Chondrocyte (in vitro differentiated cells): ENCODE measurements at regions not wholly inside any gene's neighbourhood (a gene's known extent, or its start where the extent isn't known, plus 50 kb on each side); places are given as distances from the start of the nearest gene placed in this dataset.

Experiments
- DNase-seq: peaks from one replicate; pipeline ENCODE4 v3.0.0; 2021; ENCODE audit warnings: mixed read lengths, low spot score
- H3K27ac Mint-ChIP-seq: one replicate; pipeline ENCODE4 v1.8.0; 2021; ENCODE audit warnings: mild to moderate bottlenecking, moderate library complexity, mixed read lengths; ENCODE audit not compliant: unreplicated experiment
- H3K27me3 Mint-ChIP-seq: 2 replicates; pipeline ENCODE4 v1.8.0; 2021; ENCODE audit warnings: low read depth, mixed read lengths
- H3K36me3 Mint-ChIP-seq: 2 replicates; pipeline ENCODE4 v1.8.0; 2021; ENCODE audit warnings: low read depth, mixed read lengths
- H3K4me1 Mint-ChIP-seq: 2 replicates; pipeline ENCODE4 v1.8.0; 2021; ENCODE audit warnings: low read depth, mild to moderate bottlenecking, mixed read lengths
- H3K4me3 Mint-ChIP-seq: one replicate; pipeline ENCODE4 v1.8.0; 2021; ENCODE audit warnings: mild to moderate bottlenecking, moderate library complexity, mixed read lengths; ENCODE audit not compliant: unreplicated experiment
- H3K9me3 Mint-ChIP-seq: 2 replicates; pipeline ENCODE4 v1.8.0; 2021; ENCODE audit warnings: low read depth, mixed read lengths
- CTCF ChIP-seq: fragments of 200-600 bp; sonication (generic); IDR thresholded peaks from 2 replicates; pipeline ENCODE4 v1.5.0; 2021; ENCODE audit warnings: antibody characterized with exemption, mild to moderate bottlenecking, moderate library complexity

DNA sequence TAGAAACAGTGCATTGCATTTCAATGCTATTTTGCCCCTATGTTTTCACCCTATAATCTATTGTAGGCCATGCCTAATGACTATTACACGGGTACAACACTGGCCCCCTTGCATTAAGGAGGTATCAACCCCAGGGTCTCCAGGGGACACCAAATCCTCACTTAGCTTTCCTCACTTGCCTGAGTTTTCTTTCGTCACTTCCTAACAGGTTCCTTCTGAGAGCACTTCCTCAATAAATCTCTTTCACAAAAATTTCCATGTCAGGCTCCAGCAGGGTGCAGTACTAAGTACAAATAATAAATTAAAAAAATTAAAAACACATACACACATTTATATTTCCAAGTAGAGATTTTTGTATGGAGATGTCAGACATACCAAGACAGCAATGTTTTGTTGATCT, 165.0 kb downstream of the RBM46 start:
- no peaks in the 10 kb centered on the region for H3K9me3 Mint-ChIP-seq
- TF ChIP-seq CTCF, result no peak
- H3K4me1 Mint-ChIP-seq, result no peaks in the 10 kb centered on the region
- H3K27ac Mint-ChIP-seq, result no peak overlapping the region
- no peak for DNase-seq
- peaks cover 4% of the 10 kb centered on the region for H3K27me3 Mint-ChIP-seq
- H3K36me3 Mint-ChIP-seq, result no peaks in the 10 kb centered on the region
- no peak overlapping the region for H3K4me3 Mint-ChIP-seq

DNA sequence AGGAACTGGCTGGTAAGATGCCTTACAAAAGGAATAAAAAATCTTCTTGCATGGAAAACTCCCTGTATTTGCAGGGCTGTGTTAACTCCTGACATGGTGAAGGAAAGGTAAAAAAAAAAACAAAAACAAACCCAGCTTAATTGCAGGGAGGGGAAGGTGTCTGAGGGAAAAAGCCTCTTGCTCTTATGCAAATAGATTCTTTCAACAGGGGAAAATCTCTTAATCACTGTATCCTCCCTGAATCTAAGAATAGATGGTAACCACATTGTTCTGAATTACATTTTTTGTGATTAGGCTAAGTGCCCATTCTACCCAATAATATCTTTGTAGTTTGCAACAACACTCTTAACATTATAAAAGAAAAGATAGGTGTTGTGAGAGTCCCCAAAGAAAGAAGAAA, 172.6 kb downstream of the RBM46 start:
- no peaks in the 10 kb centered on the region for H3K4me1 Mint-ChIP-seq
- no peak for DNase-seq
- no peaks in the 10 kb centered on the region for H3K27me3 Mint-ChIP-seq
- no peak overlapping the region for H3K27ac Mint-ChIP-seq
- no peak overlapping the region for H3K4me3 Mint-ChIP-seq
- H3K36me3 Mint-ChIP-seq, result no peaks in the 10 kb centered on the region
- H3K9me3 Mint-ChIP-seq, result peaks cover 6% of the 10 kb centered on the region
- no peak for TF ChIP-seq CTCF

- TF ChIP-seq CTCF, result no peak
- Mint-ChIP-seq H3K27me3 (no peaks in the 10 kb centered on the region), H3K4me1 (no peaks in the 10 kb centered on the region), H3K27ac (no peak overlapping the region), H3K36me3 (no peaks in the 10 kb centered on the region), H3K4me3 (no peak overlapping the region), H3K9me3 (peaks cover 6% of the 10 kb centered on the region)
- DNase-seq, result no peak
These were observed 173.0 kb downstream of the RBM46 start for GRCh38 chr4:154954117-154954516.

DNA sequence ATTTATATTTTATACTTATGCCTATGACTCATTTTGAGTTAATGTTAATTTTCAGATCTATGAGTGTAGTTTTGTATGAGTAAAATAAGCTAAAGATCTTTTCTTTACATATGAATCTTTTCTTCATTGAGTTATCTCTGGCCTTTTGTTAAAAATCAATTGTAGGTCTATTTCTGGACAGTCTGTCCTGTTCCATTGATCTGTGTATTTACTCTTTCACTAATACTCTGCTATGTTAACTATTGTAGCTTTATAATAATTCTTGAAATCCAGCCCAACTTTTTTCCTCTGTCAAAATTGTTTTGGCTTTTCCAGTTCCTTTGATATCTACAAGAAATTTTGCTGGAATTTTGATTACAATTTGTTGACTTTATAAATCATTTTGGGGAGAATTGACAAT, 177.0 kb downstream of the RBM46 start:
- H3K4me1 Mint-ChIP-seq, result no peaks in the 10 kb centered on the region
- H3K36me3 Mint-ChIP-seq, result no peaks in the 10 kb centered on the region

GRCh38 chr4:154958621-154959358, 177.7 kb downstream of the RBM46 start:
- H3K36me3 Mint-ChIP-seq, result no peaks in the 10 kb centered on the region
- no peak for TF ChIP-seq CTCF
- H3K9me3 Mint-ChIP-seq, result peaks cover 5% of the 10 kb centered on the region
- H3K4me3 Mint-ChIP-seq, result no peak overlapping the region
- no peaks in the 10 kb centered on the region for H3K4me1 Mint-ChIP-seq
- H3K27me3 Mint-ChIP-seq, result peaks cover 1% of the 10 kb centered on the region
- DNase-seq, result no peak
- no peak overlapping the region for H3K27ac Mint-ChIP-seq

More for the DNA sequence above, 177.0 kb downstream of the RBM46 start:
- TF ChIP-seq CTCF, result no peak
- peaks cover 3% of the 10 kb centered on the region for H3K9me3 Mint-ChIP-seq
- no peak for DNase-seq
- no peak overlapping the region for H3K27ac Mint-ChIP-seq
- H3K27me3 Mint-ChIP-seq, result peaks cover 1% of the 10 kb centered on the region
- H3K4me3 Mint-ChIP-seq, result no peak overlapping the region
